ENCODE measurements at regions not wholly inside any gene's neighbourhood (a gene's known extent, or its start where the extent isn't known, plus 50 kb on each side); places are given as distances from the start of the nearest gene placed in this dataset.
"Not testable (repeated sequence)": the region's sequence is repeated elsewhere in the genome, so short reads cannot be mapped to it uniquely, and the experiment has no call there.

GRCh38 chr9:103399535-103399934, 404.4 kb downstream of the CYLC2 start:
- no peak for DNase-seq

GRCh38 chr9:103407260-103407659, 412.1 kb downstream of the CYLC2 start:
- DNase-seq = no peak

- DNase-seq = no peak
Observed at GRCh38 chr9:103410059-103410458, 414.9 kb downstream of the CYLC2 start.

GRCh38 chr9:103427696-103428095, 432.6 kb downstream of the CYLC2 start:
- DNase-seq = no peak

GRCh38 chr9:103430469-103430868, 435.3 kb downstream of the CYLC2 start:
- no peak for DNase-seq

GRCh38 chr9:103431809-103432208, 436.7 kb downstream of the CYLC2 start:
- no peak for DNase-seq

GRCh38 chr9:103444176-103444575, 449.0 kb downstream of the CYLC2 start:
- no peak for DNase-seq

GRCh38 chr9:103458826-103459225, 463.7 kb downstream of the CYLC2 start:
- no peak for DNase-seq

GRCh38 chr9:103471241-103471640, 476.1 kb downstream of the CYLC2 start:
- DNase-seq = no peak

GRCh38 chr9:103474156-103474555, 479.0 kb downstream of the CYLC2 start:
- no peak for DNase-seq

- no peak for DNase-seq
Observed at GRCh38 chr9:103483471-103484096, 488.5 kb downstream of the CYLC2 start.

- DNase-seq = no peak
Observed at GRCh38 chr9:103485138-103485537, 490.0 kb downstream of the CYLC2 start.

- DNase-seq = no peak
Observed at GRCh38 chr9:103514767-103515166, 519.6 kb downstream of the CYLC2 start.

- no peak for DNase-seq
Observed at GRCh38 chr9:103522409-103522808, 527.3 kb downstream of the CYLC2 start.

GRCh38 chr9:103530934-103531333, 535.8 kb downstream of the CYLC2 start:
- no peak for DNase-seq

GRCh38 chr9:103533318-103533717, 538.2 kb downstream of the CYLC2 start:
- DNase-seq = no peak

- no peak for DNase-seq
Observed at GRCh38 chr9:103537426-103537825, 542.3 kb downstream of the CYLC2 start.

GRCh38 chr9:103545260-103545659, 548.8 kb upstream of the SMC2 start:
- no peak for DNase-seq

GRCh38 chr9:103552712-103553111, 541.4 kb upstream of the SMC2 start:
- no peak for DNase-seq

GRCh38 chr9:103574056-103574455, 520.1 kb upstream of the SMC2 start:
- no peak for DNase-seq

- no peak for DNase-seq
Observed at GRCh38 chr9:103586721-103587120, 507.4 kb upstream of the SMC2 start.

- no peak for DNase-seq
Observed at GRCh38 chr9:103601287-103601686, 492.8 kb upstream of the SMC2 start.

GRCh38 chr9:103611950-103612349, 482.2 kb upstream of the SMC2 start:
- not testable (repeated sequence) for DNase-seq

- no peak for DNase-seq
Observed at GRCh38 chr9:103615994-103616393, 478.1 kb upstream of the SMC2 start.

- no peak for DNase-seq
Observed at GRCh38 chr9:103617046-103617445, 477.1 kb upstream of the SMC2 start.

Measured in renal pelvis (tissue), 1 donor.